ENCODE measurements at regions not wholly inside any gene's neighbourhood (a gene's known extent, or its start where the extent isn't known, plus 50 kb on each side); places are given as distances from the start of the nearest gene placed in this dataset.

GRCh38 chr16:17526956-17527937, 56.5 kb upstream of the XYLT1 start:
- FAIRE-seq (no peak), DNase-seq (ENCODE audit: low read depth in 1 of 2, low spot score in 1 of 2) (no peak), ATAC-seq (no peak)
- peaks cover 6% of the 10 kb centered on the region; the same call in 2 of the 3 replicates for H3K9me3 ChIP-seq
- no peak overlapping the region for H3K27ac ChIP-seq
- ChIA-PET POLR2A (no interaction called here), CTCF (no interaction called here)
- no peak for TF ChIP-seq MAZ (IDR thresholded peaks at IDR 0.05; ENCODE audit: borderline replicate concordance, low read depth, low read length)
- TF ChIP-seq CBX2 (IDR thresholded peaks at IDR 0.05; ENCODE audit: borderline replicate concordance, low read depth) = no peak
- TF ChIP-seq E2F6 (IDR thresholded peaks at IDR 0.05; ENCODE audit: borderline replicate concordance, low read depth) = no peak
- no peak for TF ChIP-seq RCOR1 (IDR thresholded peaks at IDR 0.05; ENCODE audit: low read depth, low read length)
- TF ChIP-seq CHD2 (IDR thresholded peaks at IDR 0.05; ENCODE audit: low read length, partially characterized antibody) = no peak
- no peak for TF ChIP-seq HES2 (IDR thresholded peaks at IDR 0.05)
- TF ChIP-seq EHMT2 (IDR thresholded peaks at IDR 0.05; ENCODE audit: low read depth) = no peak
- TF ChIP-seq ZSCAN20 (CRISPR knock-in tag; IDR thresholded peaks at IDR 0.05) = no peak
- TF ChIP-seq POLR2AphosphoS2 (conservative IDR thresholded peaks at IDR 0.05; ENCODE audit: low read length) = no peak
- TF ChIP-seq FOSB (CRISPR knock-in tag; IDR thresholded peaks at IDR 0.05) = no peak
- no peak for TF ChIP-seq POLR2A (IDR thresholded peaks at IDR 0.05; ENCODE audit: low read length)
- no peak for TF ChIP-seq CTCF (IDR thresholded peaks at IDR 0.05)
- no peak for TF ChIP-seq MYC (IDR thresholded peaks at IDR 0.05; ENCODE audit: borderline replicate concordance, low read length)
- no peak for TF ChIP-seq NPAS2 (CRISPR knock-in tag; IDR thresholded peaks at IDR 0.05; ENCODE audit: borderline replicate concordance)
- H3K4me1 ChIP-seq = no peaks in the 10 kb centered on the region
- no peak overlapping the region for H3K4me2 ChIP-seq
- 48% methylated on average over 4 of the region's 4 CpGs for WGBS (ENCODE audit: missing lambda C conversion rate)
- H3K4me3 ChIP-seq = no peak overlapping the region

- H3K4me1 ChIP-seq = no peaks in the 10 kb centered on the region
- H3K9me3 ChIP-seq = no peaks in the 10 kb centered on the region
- FAIRE-seq = no peak
- no peak for TF ChIP-seq BHLHE40 (IDR thresholded peaks at IDR 0.05; ENCODE audit: low read depth, low read length)
- TF ChIP-seq CBX8 (IDR thresholded peaks at IDR 0.05) = no peak
- no peak for TF ChIP-seq POLR2A (IDR thresholded peaks at IDR 0.05; ENCODE audit: low read length)
- no peak for TF ChIP-seq GATA3 (IDR thresholded peaks at IDR 0.05; ENCODE audit: borderline replicate concordance)
- TF ChIP-seq MAX (IDR thresholded peaks at IDR 0.05) = no peak
- no peak overlapping the region for H3K27ac ChIP-seq
- CTCF ChIA-PET = no interaction called here
- WGBS (ENCODE audit: missing lambda C conversion rate) = 5% methylated on average over 7 of the region's 7 CpGs
- POLR2A ChIA-PET = no interaction called here
- DNase-seq (ENCODE audit: low read depth in 1 of 2, low spot score in 1 of 2) = no peak
- H3K4me3 ChIP-seq = no peak overlapping the region
- H3K4me2 ChIP-seq = no peak overlapping the region
- no peak for ATAC-seq
These were observed 53.9 kb upstream of the XYLT1 start for GRCh38 chr16:17524656-17525055.

GRCh38 chr16:17520561-17520960, 49.8 kb upstream of the XYLT1 start:
- TF ChIP-seq HDAC2 (IDR thresholded peaks at IDR 0.05) (no peak), MAZ (IDR thresholded peaks at IDR 0.05; ENCODE audit: borderline replicate concordance, low read depth, low read length) (no peak), HOXA7 (CRISPR knock-in tag; IDR thresholded peaks at IDR 0.05) (no peak)
- Histone ChIP-seq H3K4me3 (no peak overlapping the region), H3K9me3 (no peaks in the 10 kb centered on the region), H3K4me2 (no peak overlapping the region), H3K27ac (no peak overlapping the region), H3K4me1 (no peaks in the 10 kb centered on the region)
- ChIA-PET CTCF (no interaction called here), POLR2A (no interaction called here)
- DNase-seq (ENCODE audit: low read depth in 1 of 2, low spot score in 1 of 2) (no peak), ATAC-seq (no peak), FAIRE-seq (no peak)
- 6% methylated on average over 3 of the region's 3 CpGs for WGBS (ENCODE audit: missing lambda C conversion rate)
